H1 (cell line): ENCODE measurements at regions not wholly inside any gene's neighbourhood (a gene's known extent, or its start where the extent isn't known, plus 50 kb on each side); places are given as distances from the start of the nearest gene placed in this dataset.

Experiments
- CTCF ChIA-PET: fragments of 300-600 bp; sonication (Branson Sonifier 250); formaldehyde crosslinking; loops from one replicate; lab custom pipeline; 2021; ENCODE audit not compliant: partially characterized antibody; lab: Charles Lee
- POLR2A ChIA-PET: fragments of 300-600 bp; sonication (Branson Sonifier 250); formaldehyde crosslinking; loops from one replicate; lab custom pipeline; 2021; ENCODE audit warnings: inconsistent platforms; ENCODE audit not compliant: partially characterized antibody; lab: Charles Lee
- DNase-seq, 2 experiments: peaks; one replicate each; pipeline versions ENCODE4 v3.0.0 to v3.0.0-alpha.2; 2010 to 2022; ENCODE audit warnings: low spot score in 2 of 2, low read depth in 1 of 2, mixed read lengths in 1 of 2
- FAIRE-seq: peaks from 2 replicates; lab custom pipeline; 2011; peaks lifted over from hg19 to GRCh38; lab: Jason Lieb, UNC
- H2AFZ ChIP-seq: 2 replicates; pipeline ENCODE4 v1.8.1; 2012; ENCODE audit warnings: low read length, inconsistent platforms
- H2AK5ac ChIP-seq: 2 replicates; pipeline ENCODE4 v1.6.1; 2013; ENCODE audit warnings: low read depth, low read length
- H2BK120ac ChIP-seq: replicated peaks from 2 replicates; pipeline ENCODE3; 2013; ENCODE audit warnings: low read depth, low read length, inconsistent platforms
- H2BK12ac ChIP-seq: 2 replicates; pipeline ENCODE4 v1.6.1; 2013; ENCODE audit warnings: low read depth, low read length
- H2BK15ac ChIP-seq: 2 replicates; pipeline ENCODE4 v1.6.1; 2013; ENCODE audit warnings: low read length
- H2BK20ac ChIP-seq: 2 replicates; pipeline ENCODE4 v1.6.1; 2013; ENCODE audit warnings: low read length
- H2BK5ac ChIP-seq: 2 replicates; pipeline ENCODE4 v1.6.1; 2013; ENCODE audit warnings: low read depth, low read length
- H3K14ac ChIP-seq: 2 replicates; pipeline ENCODE4 v1.6.1; 2013; ENCODE audit warnings: inconsistent platforms; ENCODE audit not compliant: insufficient read length
- H3K18ac ChIP-seq: 2 replicates; pipeline ENCODE4 v1.6.1; 2013; ENCODE audit warnings: low read length; ENCODE audit errors: extremely low read depth
- H3K23ac ChIP-seq: 2 replicates; pipeline ENCODE4 v1.6.1; 2013; ENCODE audit warnings: inconsistent platforms; ENCODE audit not compliant: insufficient read length
- H3K23me2 ChIP-seq: 2 replicates; pipeline ENCODE4 v1.6.1; 2013; ENCODE audit warnings: low read depth, low read length
- H3K27ac ChIP-seq: 2 replicates; pipeline ENCODE4 v1.6.1; 2011; ENCODE audit warnings: low read depth, low read length, inconsistent platforms
- H3K27me3 ChIP-seq, 4 experiments: replicated peaks in 1 of 4; 1 replicate in 1 of 4; 2 replicates in 3 of 4; pipeline versions ENCODE4 v1.6.1 to v1.8.1; 2011 to 2013; ENCODE audit warnings: low read length in 3 of 4, mild to moderate bottlenecking in 3 of 4, inconsistent platforms in 2 of 4, mixed read lengths in 2 of 4, moderate library complexity in 1 of 4; ENCODE audit not compliant: control insufficient read depth in 3 of 4, insufficient read depth in 3 of 4; ENCODE audit errors: extremely low read depth in 1 of 4
- H3K36me3 ChIP-seq, 4 experiments: 2 replicates each; pipeline versions ENCODE4 v1.6.1 to v1.8.1; 2011 to 2013; ENCODE audit warnings: mild to moderate bottlenecking in 4 of 4, low read length in 3 of 4, moderate library complexity in 2 of 4, control low read depth in 1 of 4, inconsistent platforms in 1 of 4; ENCODE audit not compliant: insufficient read depth in 4 of 4, control insufficient read depth in 2 of 4
- H3K4ac ChIP-seq: replicated peaks from 2 replicates; pipeline ENCODE3; 2013; ENCODE audit warnings: low read length, low read depth, mixed read lengths, inconsistent platforms; ENCODE audit not compliant: insufficient read length
- H3K4me1 ChIP-seq, 4 experiments: replicated peaks in 1 of 4; 1 replicate in 1 of 4; 2 replicates in 3 of 4; pipeline versions ENCODE4 v1.6.1 to v1.8.1; 2011 to 2013; ENCODE audit warnings: low read length in 3 of 4, inconsistent platforms in 2 of 4, mixed read lengths in 1 of 4; ENCODE audit not compliant: insufficient read depth in 4 of 4, control insufficient read depth in 3 of 4
- H3K4me2 ChIP-seq, 2 experiments: 2 replicates each; pipeline versions ENCODE4 v1.6.1 to v1.8.1; 2011 to 2013; ENCODE audit warnings: low read depth in 2 of 2, low read length in 2 of 2, control low read depth in 1 of 2, inconsistent platforms in 1 of 2, mild to moderate bottlenecking in 1 of 2; ENCODE audit not compliant: insufficient read depth in 1 of 2
- H3K4me3 ChIP-seq, 4 experiments: fragments of 200-600, 300-600 bp in 1 of 4; sonication (generic), shearing (Covaris generic), sonication (Bioruptor Twin) in 1 of 4; 2 replicates each; pipeline versions ENCODE4 v1.5.1 to v1.8.1; 2011 to 2016; ENCODE audit warnings: low read length in 4 of 4, low read depth in 3 of 4, control low read depth in 2 of 4, inconsistent platforms in 2 of 4, mild to moderate bottlenecking in 2 of 4, mixed read lengths in 1 of 4, moderate library complexity in 1 of 4; ENCODE audit not compliant: insufficient read depth in 2 of 4; ENCODE audit errors: extremely low read depth in 1 of 4
- H3K56ac ChIP-seq: replicated peaks from 2 replicates; pipeline ENCODE3; 2013; ENCODE audit warnings: low read depth, mild to moderate bottlenecking, mixed read lengths, low read length, inconsistent platforms; ENCODE audit not compliant: insufficient read length
- H3K79me1 ChIP-seq: 2 replicates; pipeline ENCODE4 v1.6.1; 2013; ENCODE audit warnings: low read depth, low read length, control low read depth
- H3K79me2 ChIP-seq, 2 experiments: 2 replicates each; pipeline versions ENCODE4 v1.6.1 to v1.8.1; 2012 to 2013; ENCODE audit warnings: low read length in 2 of 2, mild to moderate bottlenecking in 2 of 2, inconsistent platforms in 1 of 2; ENCODE audit not compliant: insufficient read depth in 2 of 2, control insufficient read depth in 1 of 2
- H3K9ac ChIP-seq, 4 experiments: replicated peaks in 1 of 4; 1 replicate in 1 of 4; 2 replicates in 3 of 4; pipeline versions ENCODE4 v1.6.1 to v1.8.1; 2011 to 2013; ENCODE audit warnings: low read depth in 3 of 4, low read length in 3 of 4, control low read depth in 2 of 4, mild to moderate bottlenecking in 2 of 4, moderate library complexity in 2 of 4, inconsistent platforms in 1 of 4; ENCODE audit errors: extremely low read depth in 1 of 4
- H3K9me3 ChIP-seq, 2 experiments: 2 replicates each; pipeline versions ENCODE4 v1.6.1 to v1.8.1; 2012 to 2013; ENCODE audit warnings: mild to moderate bottlenecking in 2 of 2, moderate library complexity in 2 of 2, control low read depth in 1 of 2, inconsistent platforms in 1 of 2, low read depth in 1 of 2, low read length in 1 of 2, mixed read lengths in 1 of 2; ENCODE audit not compliant: insufficient read depth in 2 of 2
- H4K20me1 ChIP-seq, 2 experiments: replicated peaks in 1 of 2; 2 replicates each; pipeline versions ENCODE3 to v1.8.1; 2011 to 2013; ENCODE audit warnings: inconsistent platforms in 2 of 2, low read length in 2 of 2, mild to moderate bottlenecking in 1 of 2; ENCODE audit not compliant: insufficient read depth in 2 of 2, control insufficient read depth in 1 of 2
- H4K5ac ChIP-seq: 2 replicates; pipeline ENCODE4 v1.6.1; 2013; ENCODE audit warnings: low read length, low read depth, mixed read lengths, inconsistent platforms; ENCODE audit not compliant: insufficient read length
- H4K8ac ChIP-seq: 2 replicates; pipeline ENCODE4 v1.8.0; 2013; ENCODE audit warnings: mild to moderate bottlenecking, moderate library complexity, low read length, inconsistent platforms; ENCODE audit not compliant: insufficient read depth; ENCODE audit errors: extremely low read depth
- H4K91ac ChIP-seq: replicated peaks from 2 replicates; pipeline ENCODE3; 2013; ENCODE audit warnings: low read length, mixed read lengths, inconsistent platforms; ENCODE audit not compliant: insufficient read length
- EGR1 ChIP-seq: IDR thresholded peaks from 2 replicates; pipeline ENCODE4 v1.6.1; 2011; ENCODE audit warnings: low read depth, low read length, borderline replicate concordance
- GTF2F1 ChIP-seq: IDR thresholded peaks from 2 replicates; pipeline ENCODE4 v1.6.1; 2012; ENCODE audit warnings: low read depth, low read length, improper control_type of control experiment, borderline replicate concordance
- MAX ChIP-seq: IDR thresholded peaks from 2 replicates; pipeline ENCODE4 v1.6.1; 2012; ENCODE audit warnings: inconsistent platforms
- RBBP5 ChIP-seq: IDR thresholded peaks from 2 replicates; pipeline ENCODE4 v1.7.1; 2012; ENCODE audit warnings: low read depth, mild to moderate bottlenecking, inconsistent platforms, low read length, moderate library complexity, borderline replicate concordance
- RFX5 ChIP-seq: IDR thresholded peaks from 2 replicates; pipeline ENCODE4 v1.6.1; 2011; ENCODE audit warnings: low read depth, low read length, improper control_type of control experiment, borderline replicate concordance
- SP4 ChIP-seq: IDR thresholded peaks from 2 replicates; pipeline ENCODE4 v1.6.1; 2012; ENCODE audit warnings: low read length, inconsistent platforms
- ZNF274 ChIP-seq: IDR thresholded peaks from 2 replicates; pipeline ENCODE4 v1.7.0; 2012; ENCODE audit warnings: low read length, borderline replicate concordance; ENCODE audit errors: extremely low read depth
- WGBS, 2 experiments: shearing (Covaris generic) in 1 of 2; methylation state at CpG; one replicate each; pipeline versions ENCODE4 v1.1.6 to v1.1.7; 2013 to 2015; ENCODE audit warnings: low lambda C conversion rate in 2 of 2, mixed read lengths in 2 of 2, inconsistent platforms in 1 of 2, low coverage in 1 of 2, missing lambda C conversion rate in 1 of 2; ENCODE audit not compliant: insufficient replicate concordance in 2 of 2, insufficient coverage in 1 of 2, insufficient read length in 1 of 2; ENCODE audit errors: extremely low coverage in 1 of 2, missing lambda C conversion rate in 1 of 2; 5-methylcytosine and 5-hydroxymethylcytosine counted together

GRCh38 chr18:45562567-45563479 lies 52.5 kb upstream of the SLC14A2 start:
- no peak for FAIRE-seq
- POLR2A ChIA-PET = no interaction called here
- TF ChIP-seq ZNF274 = no peak
- TF ChIP-seq RFX5 = no peak
- TF ChIP-seq MAX = no peak
- no peak for TF ChIP-seq RBBP5
- no peak for TF ChIP-seq SP4
- no peak for TF ChIP-seq EGR1
- TF ChIP-seq GTF2F1 = no peak

More at GRCh38 chr18:45562567-45563479, 52.5 kb upstream of the SLC14A2 start:
- Histone ChIP-seq H2AFZ (no peak overlapping the region), H4K91ac (no peak overlapping the region), H3K9ac (no peak overlapping the region), H3K4me3 (no peak overlapping the region), H3K56ac (no peak overlapping the region), H2AK5ac (no peak overlapping the region), H4K5ac (no peak overlapping the region), H3K9me3 (no peaks in the 10 kb centered on the region), H3K36me3 (no peaks in the 10 kb centered on the region), H2BK5ac (no peak overlapping the region), H3K4me2 (no peak overlapping the region), H3K23ac (no peak overlapping the region), H3K27me3 (no peaks in the 10 kb centered on the region; a peak in 1 of 7 replicates), H3K79me2 (no peaks in the 10 kb centered on the region), H4K8ac (no peak overlapping the region), H2BK120ac (no peak overlapping the region), H3K79me1 (no peaks in the 10 kb centered on the region), H3K14ac (no peak overlapping the region), H3K23me2 (no peaks in the 10 kb centered on the region), H2BK20ac (no peak overlapping the region), H3K4ac (no peak overlapping the region), H3K18ac (no peak overlapping the region), H2BK12ac (no peak overlapping the region), H3K27ac (no peak overlapping the region), H3K4me1 (peaks cover 0 to 11% (median 3%) of the 10 kb centered on the region in 4 experiments; a peak in 3 of 7 replicates), H4K20me1 (no peaks in the 10 kb centered on the region), H2BK15ac (no peak overlapping the region)
- WGBS, 2 experiments = 82% methylated on average over 11 of the region's 11 CpGs; no CpG with 5 or more reads in 1 of the 2 experiments
- CTCF ChIA-PET = interaction anchor here (0.6 to 1.5 kb wide), 3 partner anchors 8 to 31 kb away, joined by 3 to 4 read pairs (median 3); no protein-coding TSS in a partner anchor
- DNase-seq = no peak
